HFFc6 (cell line): ENCODE measurements at regions not wholly inside any gene's neighbourhood (a gene's known extent, or its start where the extent isn't known, plus 50 kb on each side); places are given as distances from the start of the nearest gene placed in this dataset.

Experiments used
- DNase-seq: peaks from one replicate; pipeline ENCODE4 v3.0.0-alpha.2; 2018
- H3K27ac Mint-ChIP-seq: 2 replicates; pipeline ENCODE4 v1.8.0; 2020; ENCODE audit warnings: mild to moderate bottlenecking, mixed read lengths
- H3K27me3 Mint-ChIP-seq: 2 replicates; pipeline ENCODE4 v1.8.0; 2021; ENCODE audit warnings: mild to moderate bottlenecking, moderate library complexity, mixed read lengths; ENCODE audit not compliant: insufficient read depth
- H3K36me3 Mint-ChIP-seq: 2 replicates; pipeline ENCODE4 v1.8.0; 2021; ENCODE audit warnings: low read depth, mixed read lengths
- H3K4me1 Mint-ChIP-seq: 2 replicates; pipeline ENCODE4 v1.8.0; 2020; ENCODE audit warnings: low read depth, mixed read lengths
- H3K4me3 Mint-ChIP-seq: 2 replicates; pipeline ENCODE4 v1.8.0; 2020; ENCODE audit warnings: mild to moderate bottlenecking, moderate library complexity, mixed read lengths
- H3K9me3 Mint-ChIP-seq: 2 replicates; pipeline ENCODE4 v1.8.0; 2020; ENCODE audit warnings: mild to moderate bottlenecking, mixed read lengths
- CTCF ChIP-seq: fragments of 200-600 bp; sonication (generic); IDR thresholded peaks from 2 replicates; pipeline ENCODE4 v1.5.0; 2021; ENCODE audit warnings: antibody characterized with exemption, mild to moderate bottlenecking

GRCh38 chr11:71188073-71188472 is 64.3 kb downstream of the SHANK2 start:
- Mint-ChIP-seq H3K4me1 (no peaks in the 10 kb centered on the region), H3K27me3 (peaks cover 5% of the 10 kb centered on the region), H3K36me3 (no peaks in the 10 kb centered on the region; the same call in 1 of the 2 replicates), H3K4me3 (no peak overlapping the region), H3K9me3 (peaks cover 26% of the 10 kb centered on the region), H3K27ac (no peak overlapping the region)
- no peak for DNase-seq
- no peak for TF ChIP-seq CTCF

GRCh38 chr11:71186806-71187205 is 65.6 kb downstream of the SHANK2 start:
- Mint-ChIP-seq H3K4me3 (no peak overlapping the region), H3K4me1 (no peaks in the 10 kb centered on the region), H3K9me3 (peaks cover 21% of the 10 kb centered on the region), H3K27ac (no peak overlapping the region), H3K27me3 (peaks cover 9% of the 10 kb centered on the region), H3K36me3 (no peaks in the 10 kb centered on the region; the same call in 1 of the 2 replicates)
- no peak for DNase-seq
- no peak for TF ChIP-seq CTCF

- peaks cover 21% of the 10 kb centered on the region for H3K9me3 Mint-ChIP-seq
- TF ChIP-seq CTCF = no peak
- H3K4me3 Mint-ChIP-seq = no peak overlapping the region
- DNase-seq = no peak
- no peaks in the 10 kb centered on the region for H3K4me1 Mint-ChIP-seq
- H3K36me3 Mint-ChIP-seq = no peaks in the 10 kb centered on the region; the same call in 1 of the 2 replicates
- peaks cover 9% of the 10 kb centered on the region for H3K27me3 Mint-ChIP-seq
- no peak overlapping the region for H3K27ac Mint-ChIP-seq
Observed at GRCh38 chr11:71185411-71185810, 67.0 kb downstream of the SHANK2 start.

- H3K27me3 Mint-ChIP-seq = peaks cover 5% of the 10 kb centered on the region
- no peak for TF ChIP-seq CTCF
- H3K36me3 Mint-ChIP-seq = no peaks in the 10 kb centered on the region; the same call in 1 of the 2 replicates
- no peak for DNase-seq
- H3K9me3 Mint-ChIP-seq = peaks cover 21% of the 10 kb centered on the region
- no peak overlapping the region for H3K4me3 Mint-ChIP-seq
- no peak overlapping the region for H3K27ac Mint-ChIP-seq
- no peaks in the 10 kb centered on the region for H3K4me1 Mint-ChIP-seq
Observed at GRCh38 chr11:71184421-71185210, 67.8 kb downstream of the SHANK2 start.

GRCh38 chr11:71183878-71184277 is 68.5 kb downstream of the SHANK2 start:
- no peak overlapping the region for H3K4me3 Mint-ChIP-seq
- no peaks in the 10 kb centered on the region; the same call in 1 of the 2 replicates for H3K36me3 Mint-ChIP-seq
- no peak for DNase-seq
- TF ChIP-seq CTCF = no peak
- H3K4me1 Mint-ChIP-seq = no peaks in the 10 kb centered on the region
- peaks cover 4% of the 10 kb centered on the region for H3K27me3 Mint-ChIP-seq
- H3K9me3 Mint-ChIP-seq = peaks cover 21% of the 10 kb centered on the region
- H3K27ac Mint-ChIP-seq = no peak overlapping the region
